ENCODE measurements at regions not wholly inside any gene's neighbourhood (a gene's known extent, or its start where the extent isn't known, plus 50 kb on each side); places are given as distances from the start of the nearest gene placed in this dataset.

- DNase-seq: no peak
Measured at GRCh38 chr4:26106776-26107175, 192.8 kb downstream of the SMIM20 start.

DNA sequence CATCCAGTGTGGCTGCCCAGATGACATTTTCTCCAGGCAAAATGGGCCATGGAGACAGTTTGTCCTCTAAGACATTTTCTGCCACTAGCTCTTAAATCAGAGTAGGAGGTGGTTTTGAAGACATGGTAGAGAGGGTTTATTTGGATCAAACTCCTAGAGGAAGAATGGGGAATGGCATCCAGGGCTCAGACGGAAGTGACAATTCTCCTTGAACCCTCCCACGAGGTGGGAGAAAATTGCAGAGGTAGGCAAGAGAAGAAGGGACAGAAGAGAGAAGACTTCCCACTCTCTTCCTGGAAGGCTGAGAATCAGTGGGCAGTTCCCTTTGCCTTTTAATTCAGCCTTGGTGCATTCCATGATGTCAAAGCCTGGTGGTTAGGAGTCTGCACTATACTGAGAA is 194.0 kb downstream of the SMIM20 start:
- DNase-seq: no peak

GRCh38 chr4:26110493-26110892 is 196.5 kb downstream of the SMIM20 start:
- DNase-seq: no peak

- no peak for DNase-seq
Measured at GRCh38 chr4:26113339-26113940, 199.4 kb downstream of the SMIM20 start.

GRCh38 chr4:26116057-26116456 is 202.0 kb downstream of the SMIM20 start:
- no peak for DNase-seq

DNA sequence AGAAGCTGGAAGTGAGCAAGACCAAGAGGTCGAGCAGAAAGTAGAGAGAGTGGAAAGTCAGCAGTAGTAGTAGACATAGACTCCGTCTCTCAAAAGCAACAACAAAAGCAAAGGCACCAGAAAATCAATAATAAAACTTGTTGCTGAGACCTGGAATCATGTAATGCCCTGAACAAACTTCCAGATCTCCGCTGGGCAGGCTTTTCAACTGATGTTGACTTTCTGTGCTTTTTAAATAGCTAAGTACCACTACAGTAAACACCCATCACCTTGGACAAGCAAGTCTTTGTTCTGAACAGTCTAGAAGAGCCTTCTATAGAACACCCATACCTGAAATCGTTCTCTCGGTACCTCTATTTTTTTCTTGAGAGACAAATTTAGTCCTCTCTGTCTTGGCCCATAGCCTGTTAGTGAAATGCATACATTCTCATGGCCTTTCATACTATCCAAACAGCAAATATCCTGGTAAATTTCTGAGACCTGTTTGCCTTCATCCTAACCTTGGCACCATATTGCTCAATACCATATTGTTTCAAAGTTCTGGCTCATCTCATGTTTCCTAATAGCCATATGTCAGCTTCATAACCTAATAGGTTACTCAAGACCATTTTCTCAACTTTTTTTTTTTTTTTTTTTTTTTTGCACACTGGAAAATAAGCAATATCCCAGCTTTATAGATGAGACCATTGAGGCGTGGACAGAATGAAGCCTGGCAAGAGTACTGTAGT is 200.6 kb upstream of the RBPJ start:
- DNase-seq: no peak

GRCh38 chr4:26122690-26123089 is 198.1 kb upstream of the RBPJ start:
- no peak for DNase-seq

DNA sequence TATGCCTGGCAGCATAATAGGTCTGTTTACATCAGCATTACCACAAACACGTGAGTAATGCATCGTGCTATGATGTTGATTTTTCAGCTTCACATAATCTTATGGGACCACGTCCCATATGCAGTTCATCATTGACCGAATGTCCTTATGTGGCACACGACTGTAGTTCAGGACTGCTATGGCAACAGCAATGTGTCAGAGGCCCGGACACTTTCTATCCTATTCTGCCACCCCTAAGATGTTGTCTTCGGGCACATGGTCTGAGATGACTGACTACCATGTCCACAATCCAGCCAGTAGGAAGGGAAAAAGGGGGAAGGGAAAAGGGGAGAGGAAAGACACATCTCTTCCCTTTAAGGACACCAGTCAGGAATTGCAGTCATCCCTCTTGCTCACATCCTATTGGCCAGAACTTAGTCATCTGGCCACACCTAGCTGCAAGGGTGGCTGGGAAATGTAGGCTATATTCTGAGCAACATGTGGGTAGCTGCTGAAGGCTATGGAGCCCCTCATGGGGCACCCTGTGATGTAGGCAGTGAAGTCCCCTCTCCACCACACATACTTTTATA is 196.0 kb upstream of the RBPJ start:
- no peak for DNase-seq

- no peak for DNase-seq
Measured at GRCh38 chr4:26126143-26126718, 194.6 kb upstream of the RBPJ start.

DNA sequence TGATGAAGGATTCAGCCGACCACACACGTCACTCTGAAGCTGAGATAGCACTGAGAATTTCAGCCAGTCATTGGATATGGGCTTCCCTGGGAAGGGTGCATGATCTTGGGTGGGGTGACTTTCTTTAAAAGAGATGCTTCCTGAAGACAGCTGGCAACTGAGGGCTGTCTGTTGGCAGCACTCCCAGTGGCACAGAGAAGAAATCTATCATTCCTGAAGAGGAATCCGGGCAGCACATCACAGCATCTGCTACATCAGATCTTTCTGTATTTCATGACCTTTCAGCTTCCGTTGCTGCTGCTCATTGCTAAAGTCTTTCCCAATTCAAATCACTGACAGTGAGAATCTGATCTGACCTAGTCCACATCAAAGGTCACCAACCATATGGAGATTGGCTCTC is 193.8 kb upstream of the RBPJ start:
- DNase-seq: no peak

- no peak for DNase-seq
Measured at GRCh38 chr4:26127851-26128337, 192.9 kb upstream of the RBPJ start.

GRCh38 chr4:26130173-26130572 is 190.6 kb upstream of the RBPJ start:
- no peak for DNase-seq

DNA sequence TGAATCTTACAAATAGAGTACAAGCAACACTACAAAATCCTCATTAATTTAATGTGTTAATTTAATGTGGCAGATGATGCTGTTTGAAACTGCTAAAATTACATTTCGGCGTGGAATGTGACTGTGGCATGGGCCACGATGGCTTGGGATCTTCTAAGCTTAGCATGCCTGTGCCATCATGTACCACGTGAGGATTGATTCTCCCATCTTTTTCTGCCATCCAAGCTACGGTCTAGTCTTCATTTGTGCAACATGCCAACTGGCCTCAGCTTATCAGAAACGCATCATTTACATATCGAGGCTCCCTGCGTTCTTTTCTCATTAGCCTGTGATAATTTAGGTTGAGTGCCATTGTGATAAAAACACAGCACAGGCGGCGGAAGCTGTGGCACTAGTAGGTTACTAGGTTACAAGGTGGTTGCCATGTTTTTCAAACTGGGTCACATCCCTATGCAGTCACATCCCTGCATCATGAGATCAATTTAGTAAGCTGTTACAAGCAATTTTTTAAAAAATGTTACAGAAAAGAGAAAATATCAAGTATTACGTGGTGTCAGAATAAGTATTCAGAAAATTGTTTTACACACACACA is 189.9 kb upstream of the RBPJ start:
- no peak for DNase-seq

DNA sequence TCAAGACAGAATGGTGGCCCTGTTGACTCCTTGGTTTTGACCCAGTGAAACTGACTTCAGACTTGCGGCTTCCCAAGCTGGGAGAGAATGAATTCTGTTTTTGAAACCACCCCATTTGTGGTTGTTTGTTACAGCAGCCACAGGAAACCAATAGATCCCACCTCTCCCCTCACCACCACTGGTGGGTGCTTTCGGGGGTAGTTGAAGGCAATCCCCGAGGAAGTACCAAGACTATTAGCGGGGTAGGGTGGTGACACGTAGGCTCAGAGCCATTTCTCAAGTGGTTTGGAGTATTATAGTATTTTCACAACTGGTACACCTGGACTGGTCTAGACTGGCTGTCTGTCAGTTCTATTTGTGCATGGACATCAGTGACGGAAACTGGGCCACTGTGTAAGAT is 189.1 kb upstream of the RBPJ start:
- no peak for DNase-seq

GRCh38 chr4:26132858-26133257 is 188.0 kb upstream of the RBPJ start:
- DNase-seq: no peak

- no peak for DNase-seq
Measured at GRCh38 chr4:26133840-26134239, 187.0 kb upstream of the RBPJ start.

DNA sequence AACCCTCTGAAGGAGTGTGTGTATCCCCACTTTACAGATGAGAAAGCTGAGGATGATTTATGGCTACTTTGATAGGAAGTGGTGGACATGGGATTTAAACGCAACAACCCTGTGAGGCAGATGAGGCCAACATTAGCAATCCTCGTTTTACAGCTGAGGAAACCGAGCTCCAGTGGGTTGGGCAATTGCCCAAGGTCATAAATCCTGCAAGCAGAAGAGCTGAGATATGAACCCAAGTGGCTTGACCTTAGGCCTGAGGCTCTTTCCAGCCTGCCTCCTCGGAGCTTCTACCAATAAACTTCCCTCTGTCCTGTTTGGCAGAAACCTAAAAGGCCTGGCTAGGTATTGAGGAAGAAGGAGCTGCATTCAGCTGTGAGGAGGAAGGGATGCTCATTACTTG is 185.5 kb upstream of the RBPJ start:
- no peak for DNase-seq

GRCh38 chr4:26136615-26137014 is 184.2 kb upstream of the RBPJ start:
- DNase-seq: no peak

- DNase-seq: no peak
Measured at GRCh38 chr4:26137288-26137687, 183.5 kb upstream of the RBPJ start.

- no peak for DNase-seq
Measured at GRCh38 chr4:26139310-26139924, 181.4 kb upstream of the RBPJ start.

DNA sequence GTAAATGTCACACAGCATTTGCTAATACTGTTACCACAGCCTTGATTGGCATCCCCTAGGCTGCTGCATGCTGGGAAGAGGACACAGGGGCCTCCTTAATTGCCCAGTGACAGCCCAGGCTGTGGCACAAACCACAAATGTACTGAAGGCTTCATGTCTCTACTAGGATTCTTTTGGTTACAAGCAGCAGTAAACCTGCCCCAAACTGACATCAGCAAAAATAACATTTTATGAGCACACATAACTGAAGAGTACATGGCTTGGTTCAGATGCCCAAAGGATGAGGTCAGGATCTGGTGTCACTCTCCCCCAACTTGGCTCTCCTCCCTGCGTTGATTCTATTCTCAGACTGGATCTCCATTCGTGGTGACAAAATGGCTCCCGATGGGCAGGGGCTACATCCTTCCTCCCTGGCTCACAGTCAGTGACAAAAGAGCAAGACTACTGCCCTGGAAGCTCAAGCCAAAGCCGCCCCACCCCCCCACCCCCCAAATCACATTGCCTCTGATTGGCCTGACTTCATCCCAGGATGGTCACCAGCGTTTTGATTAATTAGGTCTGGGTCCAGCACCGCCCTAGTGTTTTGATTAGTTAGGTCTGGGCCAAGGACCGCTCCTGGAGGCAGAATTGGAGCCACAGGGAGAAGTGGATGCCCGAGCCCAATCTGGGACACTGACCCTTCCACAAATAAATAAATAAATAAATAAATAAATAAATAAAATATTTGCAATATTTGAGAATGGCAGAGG is 180.5 kb upstream of the RBPJ start:
- DNase-seq: no peak

- DNase-seq: no peak
Measured at GRCh38 chr4:26141051-26141721, 179.6 kb upstream of the RBPJ start.
